H9 (cell line): ENCODE measurements at regions not wholly inside any gene's neighbourhood (a gene's known extent, or its start where the extent isn't known, plus 50 kb on each side); places are given as distances from the start of the nearest gene placed in this dataset.

ENCODE experiments used
- DNase-seq: peaks from one replicate; pipeline ENCODE4 v3.0.0-alpha.2; 2017
- H2AFZ ChIP-seq: one replicate; pipeline ENCODE4 v1.6.1; 2013; ENCODE audit warnings: mild to moderate bottlenecking, low read length, control low read depth, moderate library complexity
- H2AK5ac ChIP-seq: 2 replicates; pipeline ENCODE4 v1.6.1; 2013; ENCODE audit warnings: low read length, control low read depth, mixed read lengths; ENCODE audit not compliant: insufficient read length
- H2BK120ac ChIP-seq: one replicate; pipeline ENCODE4 v1.6.1; 2013; ENCODE audit warnings: low read depth, mild to moderate bottlenecking, low read length, control low read depth, inconsistent platforms; ENCODE audit not compliant: poor library complexity, severe bottlenecking
- H2BK12ac ChIP-seq: 2 replicates; pipeline ENCODE4 v1.6.1; 2013; ENCODE audit warnings: low read length, control low read depth, mixed read lengths, low read depth; ENCODE audit not compliant: insufficient read length
- H2BK15ac ChIP-seq: 2 replicates; pipeline ENCODE4 v1.6.1; 2013; ENCODE audit warnings: low read depth, low read length, control low read depth
- H2BK20ac ChIP-seq: one replicate; pipeline ENCODE4 v1.6.1; 2013; ENCODE audit warnings: low read depth, mild to moderate bottlenecking, low read length, control low read depth, inconsistent platforms; ENCODE audit not compliant: poor library complexity, severe bottlenecking
- H2BK5ac ChIP-seq: 2 replicates; pipeline ENCODE4 v1.6.1; 2013; ENCODE audit warnings: low read length, control low read depth, mixed read lengths; ENCODE audit not compliant: insufficient read length
- H3K14ac ChIP-seq: 2 replicates; pipeline ENCODE4 v1.6.1; 2013; ENCODE audit warnings: low read length, control low read depth; ENCODE audit not compliant: insufficient read depth
- H3K18ac ChIP-seq: 2 replicates; pipeline ENCODE4 v1.6.1; 2013; ENCODE audit warnings: low read depth, mild to moderate bottlenecking, mixed read lengths, low read length, control low read depth; ENCODE audit not compliant: insufficient read length
- H3K23ac ChIP-seq: 2 replicates; pipeline ENCODE4 v1.6.1; 2013; ENCODE audit warnings: low read length, control low read depth, mixed read lengths, low read depth; ENCODE audit not compliant: insufficient read length
- H3K23me2 ChIP-seq: 2 replicates; pipeline ENCODE4 v1.6.1; 2013; ENCODE audit warnings: low read depth, mild to moderate bottlenecking, mixed read lengths, low read length, control low read depth; ENCODE audit not compliant: insufficient read length, poor library complexity, severe bottlenecking
- H3K27ac ChIP-seq: 2 replicates; pipeline ENCODE4 v1.5.1; 2013; ENCODE audit warnings: low read length, control low read depth, mixed read lengths, low read depth; ENCODE audit not compliant: insufficient read length
- H3K27me3 ChIP-seq: 2 replicates; pipeline ENCODE4 v1.6.1; 2013; ENCODE audit warnings: low read length, control low read depth, inconsistent platforms; ENCODE audit not compliant: insufficient read depth
- H3K4ac ChIP-seq: 2 replicates; pipeline ENCODE4 v1.6.1; 2013; ENCODE audit warnings: low read depth, mild to moderate bottlenecking, control low read depth, inconsistent platforms, low read length, moderate library complexity
- H3K4me1 ChIP-seq: 2 replicates; pipeline ENCODE4 v1.6.1; 2013; ENCODE audit warnings: low read length, control low read depth, inconsistent platforms; ENCODE audit not compliant: insufficient read depth
- H3K4me2 ChIP-seq: 2 replicates; pipeline ENCODE4 v1.6.1; 2013; ENCODE audit warnings: low read length, control low read depth, mixed read lengths; ENCODE audit not compliant: insufficient read length, insufficient read depth
- H3K56ac ChIP-seq: 2 replicates; pipeline ENCODE4 v1.6.1; 2013; ENCODE audit warnings: low read depth, mild to moderate bottlenecking, mixed read lengths, low read length, control low read depth; ENCODE audit not compliant: insufficient read length
- H3K79me1 ChIP-seq: 2 replicates; pipeline ENCODE4 v1.6.1; 2013; ENCODE audit warnings: low read depth, mild to moderate bottlenecking, moderate library complexity, low read length, control low read depth, inconsistent platforms; ENCODE audit not compliant: insufficient read depth, poor library complexity, severe bottlenecking
- H3K79me2 ChIP-seq: 2 replicates; pipeline ENCODE4 v1.6.1; 2013; ENCODE audit warnings: low read length, control low read depth, inconsistent platforms; ENCODE audit not compliant: insufficient read depth
- H3K9ac ChIP-seq: 2 replicates; pipeline ENCODE4 v1.6.1; 2013; ENCODE audit warnings: low read length, control low read depth, mixed read lengths; ENCODE audit not compliant: insufficient read length; ENCODE audit errors: extremely low read depth
- H3K9me3 ChIP-seq: one replicate; pipeline ENCODE4 v1.6.1; 2013; ENCODE audit warnings: low read depth, low read length, inconsistent platforms; ENCODE audit not compliant: control insufficient read depth
- H3T11ph ChIP-seq: one replicate; pipeline ENCODE4 v1.6.1; 2013; ENCODE audit warnings: mild to moderate bottlenecking, low read length, control low read depth, inconsistent platforms
- H4K20me1 ChIP-seq: one replicate; pipeline ENCODE4 v1.6.1; 2013; ENCODE audit not compliant: control insufficient read depth, insufficient read length, insufficient read depth
- H4K5ac ChIP-seq: 2 replicates; pipeline ENCODE4 v1.6.1; 2013; ENCODE audit warnings: low read depth, mild to moderate bottlenecking, mixed read lengths, low read length, control low read depth; ENCODE audit not compliant: insufficient read length
- H4K8ac ChIP-seq: replicated peaks from 2 replicates; pipeline ENCODE4 v1.6.1; 2013; ENCODE audit warnings: low read length, control low read depth, mixed read lengths, low read depth; ENCODE audit not compliant: insufficient read length
- H4K91ac ChIP-seq: 2 replicates; pipeline ENCODE4 v1.6.1; 2013; ENCODE audit warnings: low read depth, mild to moderate bottlenecking, moderate library complexity, mixed read lengths, low read length, control low read depth; ENCODE audit not compliant: insufficient read length
- H3K27ac Mint-ChIP-seq, 3 experiments: 2 replicates in 2 of 3; 3 replicates in 1 of 3; pipeline ENCODE4 v1.8.0; 2020 to 2021; ENCODE audit warnings: mixed read lengths in 3 of 3, mild to moderate bottlenecking in 1 of 3, moderate library complexity in 1 of 3
- H3K27me3 Mint-ChIP-seq: 2 replicates; pipeline ENCODE4 v1.8.0; 2021; ENCODE audit warnings: low read depth, mild to moderate bottlenecking, moderate library complexity, mixed read lengths
- H3K36me3 Mint-ChIP-seq, 3 experiments: 2 replicates in 2 of 3; 3 replicates in 1 of 3; pipeline ENCODE4 v1.8.0; 2020 to 2021; ENCODE audit warnings: low read depth in 3 of 3, mixed read lengths in 3 of 3; ENCODE audit not compliant: insufficient read depth in 1 of 3
- H3K4me1 Mint-ChIP-seq, 2 experiments: 2 replicates each; pipeline ENCODE4 v1.8.0; 2020; ENCODE audit warnings: mixed read lengths in 2 of 2
- H3K4me3 Mint-ChIP-seq, 2 experiments: 2 replicates in 1 of 2; 3 replicates in 1 of 2; pipeline ENCODE4 v1.8.0; 2020 to 2021; ENCODE audit warnings: mild to moderate bottlenecking in 2 of 2, mixed read lengths in 2 of 2, moderate library complexity in 1 of 2
- H3K9me3 Mint-ChIP-seq, 2 experiments: 2 replicates in 1 of 2; 3 replicates in 1 of 2; pipeline ENCODE4 v1.8.0; 2020; ENCODE audit warnings: mild to moderate bottlenecking in 2 of 2, mixed read lengths in 2 of 2, moderate library complexity in 1 of 2
- WGBS: extraction: QIAGEN DNeasy Blood & Tissue Kit; methylation state at CpG from one replicate; pipeline ENCODE4 v1.1.7; 2013; ENCODE audit warnings: missing lambda C conversion rate, low lambda C conversion rate, mixed read lengths; ENCODE audit not compliant: insufficient read length; ENCODE audit errors: extremely low coverage; 5-methylcytosine and 5-hydroxymethylcytosine counted together
- TF ChIP-seq, protein P1 (sequence below): fragments of 200-600 bp; sonication (generic); conservative IDR thresholded peaks from 3 replicates; pipeline ENCODE4 v1.8.0; 2021; ENCODE audit warnings: antibody characterized with exemption, mild to moderate bottlenecking

DNA sequence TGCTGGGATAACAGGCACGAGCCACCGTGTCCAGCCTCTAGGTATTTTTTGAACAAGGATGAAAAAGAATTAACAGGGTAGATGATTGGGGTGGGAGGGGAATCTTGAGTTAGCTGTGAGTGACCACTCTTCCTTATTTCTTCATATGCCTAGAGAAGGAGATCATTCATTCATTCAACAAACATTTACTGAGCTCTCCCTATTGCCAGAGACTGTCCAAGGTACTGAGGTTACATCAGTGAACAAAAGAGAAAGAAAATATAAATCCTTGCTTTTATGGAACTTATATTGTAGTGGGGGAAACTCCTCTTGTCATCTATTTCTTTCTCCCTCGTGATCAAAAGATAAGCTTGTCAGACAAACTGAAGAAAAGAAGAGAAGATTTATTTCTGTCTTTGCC is 62.9 kb downstream of the S1PR1 start:
- no peak overlapping the region for H3K14ac ChIP-seq
- no peak overlapping the region for H4K91ac ChIP-seq
- peaks cover 5 to 7% of the 10 kb centered on the region in 2 experiments for H3K4me1 Mint-ChIP-seq
- no peak overlapping the region for H3K27ac ChIP-seq
- no CpG with 5 or more reads among the region's 3 CpGs for WGBS
- no peak overlapping the region for H3K9ac ChIP-seq
- H3K4me1 ChIP-seq, result no peaks in the 10 kb centered on the region
- H3K27me3 Mint-ChIP-seq, result no peaks in the 10 kb centered on the region
- no peak overlapping the region for H3T11ph ChIP-seq
- no peaks in the 10 kb centered on the region for H3K36me3 Mint-ChIP-seq
- no peaks in the 10 kb centered on the region for H3K79me2 ChIP-seq
- H4K8ac ChIP-seq, result no peak overlapping the region
- no peak overlapping the region for H3K4ac ChIP-seq
- no peak overlapping the region for H2BK120ac ChIP-seq
- no peak overlapping the region for H3K56ac ChIP-seq
- H2BK15ac ChIP-seq, result no peak overlapping the region
- H3K23me2 ChIP-seq, result no peaks in the 10 kb centered on the region
- no peaks in the 10 kb centered on the region for H3K27me3 ChIP-seq
- no peak overlapping the region for H3K18ac ChIP-seq
- no peaks in the 10 kb centered on the region for H3K9me3 Mint-ChIP-seq
- no peaks in the 10 kb centered on the region for H4K20me1 ChIP-seq
- no peak overlapping the region for H2AFZ ChIP-seq
- no peak overlapping the region for H2BK12ac ChIP-seq
- no peaks in the 10 kb centered on the region for H3K9me3 ChIP-seq
- DNase-seq, result no peak
- H2AK5ac ChIP-seq, result no peak overlapping the region
- no peak overlapping the region for H2BK5ac ChIP-seq
- no peak overlapping the region for H3K23ac ChIP-seq
- H3K4me3 Mint-ChIP-seq, result no peak overlapping the region
- TF ChIP-seq, protein P1, sequence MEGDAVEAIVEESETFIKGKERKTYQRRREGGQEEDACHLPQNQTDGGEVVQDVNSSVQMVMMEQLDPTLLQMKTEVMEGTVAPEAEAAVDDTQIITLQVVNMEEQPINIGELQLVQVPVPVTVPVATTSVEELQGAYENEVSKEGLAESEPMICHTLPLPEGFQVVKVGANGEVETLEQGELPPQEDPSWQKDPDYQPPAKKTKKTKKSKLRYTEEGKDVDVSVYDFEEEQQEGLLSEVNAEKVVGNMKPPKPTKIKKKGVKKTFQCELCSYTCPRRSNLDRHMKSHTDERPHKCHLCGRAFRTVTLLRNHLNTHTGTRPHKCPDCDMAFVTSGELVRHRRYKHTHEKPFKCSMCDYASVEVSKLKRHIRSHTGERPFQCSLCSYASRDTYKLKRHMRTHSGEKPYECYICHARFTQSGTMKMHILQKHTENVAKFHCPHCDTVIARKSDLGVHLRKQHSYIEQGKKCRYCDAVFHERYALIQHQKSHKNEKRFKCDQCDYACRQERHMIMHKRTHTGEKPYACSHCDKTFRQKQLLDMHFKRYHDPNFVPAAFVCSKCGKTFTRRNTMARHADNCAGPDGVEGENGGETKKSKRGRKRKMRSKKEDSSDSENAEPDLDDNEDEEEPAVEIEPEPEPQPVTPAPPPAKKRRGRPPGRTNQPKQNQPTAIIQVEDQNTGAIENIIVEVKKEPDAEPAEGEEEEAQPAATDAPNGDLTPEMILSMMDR, result no peak
- no peak overlapping the region for H4K5ac ChIP-seq
- no peak overlapping the region for H3K27ac Mint-ChIP-seq
- no peak overlapping the region for H3K4me2 ChIP-seq
- H3K79me1 ChIP-seq, result no peaks in the 10 kb centered on the region
- H2BK20ac ChIP-seq, result no peak overlapping the region
